ENCODE measurements at regions not wholly inside any gene's neighbourhood (a gene's known extent, or its start where the extent isn't known, plus 50 kb on each side); places are given as distances from the start of the nearest gene placed in this dataset.
A peak's percentile ranks its signal among the peaks of the same experiment; 100 is the strongest.

GRCh38 chr9:1909322-1909721 lies 105.8 kb upstream of the SMARCA2 start:
- H3K9me3 Mint-ChIP-seq = peaks cover 5% of the 10 kb centered on the region
- DNase-seq (ENCODE audit: low spot score in 2 of 2, unreplicated experiment in 2 of 2) = no peak

GRCh38 chr9:1910269-1910811 lies 104.8 kb upstream of the SMARCA2 start:
- DNase-seq (ENCODE audit: low spot score in 2 of 2, unreplicated experiment in 2 of 2) = no peak
- H3K4me1 Mint-ChIP-seq = peaks cover 3% of the 10 kb centered on the region
- peaks cover 5% of the 10 kb centered on the region for H3K9me3 Mint-ChIP-seq
- no peaks in the 10 kb centered on the region for H3K27me3 Mint-ChIP-seq (ENCODE audit: low read depth)
- TF ChIP-seq CTCF (IDR thresholded peaks at IDR 0.05; ENCODE audit: unreplicated experiment) = no peak
- H3K4me3 Mint-ChIP-seq = no peak overlapping the region
- H3K36me3 Mint-ChIP-seq = no peaks in the 10 kb centered on the region
- no peak overlapping the region for H3K27ac Mint-ChIP-seq

More at GRCh38 chr9:1909322-1909721, 105.8 kb upstream of the SMARCA2 start:
- TF ChIP-seq CTCF (IDR thresholded peaks at IDR 0.05; ENCODE audit: unreplicated experiment) = no peak
- Mint-ChIP-seq H3K4me1 (peaks cover 3% of the 10 kb centered on the region), H3K36me3 (no peaks in the 10 kb centered on the region), H3K4me3 (no peak overlapping the region), H3K27me3 (ENCODE audit: low read depth) (no peaks in the 10 kb centered on the region), H3K27ac (no peak overlapping the region)

GRCh38 chr9:1913631-1914330 lies 101.4 kb upstream of the SMARCA2 start:
- H3K9me3 Mint-ChIP-seq = peaks cover 5% of the 10 kb centered on the region
- H3K27me3 Mint-ChIP-seq (ENCODE audit: low read depth) = no peaks in the 10 kb centered on the region
- no peaks in the 10 kb centered on the region for H3K36me3 Mint-ChIP-seq
- no peak for DNase-seq (ENCODE audit: low spot score in 2 of 2, unreplicated experiment in 2 of 2)
- peaks cover 28% of the 10 kb centered on the region for H3K4me1 Mint-ChIP-seq
- TF ChIP-seq CTCF (IDR thresholded peaks at IDR 0.05; ENCODE audit: unreplicated experiment) = no peak
- no peak overlapping the region for H3K27ac Mint-ChIP-seq
- H3K4me3 Mint-ChIP-seq = no peak overlapping the region

- DNase-seq (ENCODE audit: low spot score in 2 of 2, unreplicated experiment in 2 of 2) = no peak
- TF ChIP-seq CTCF (IDR thresholded peaks at IDR 0.05; ENCODE audit: unreplicated experiment) = no peak
- H3K4me3 Mint-ChIP-seq = no peak overlapping the region
These were observed 99.1 kb upstream of the SMARCA2 start for GRCh38 chr9:1916095-1916494.

GRCh38 chr9:1916655-1917054 lies 98.5 kb upstream of the SMARCA2 start:
- H3K36me3 Mint-ChIP-seq = no peaks in the 10 kb centered on the region
- peak overlapping the region; percentile 1 for H3K27ac Mint-ChIP-seq
- peaks cover 3% of the 10 kb centered on the region for H3K9me3 Mint-ChIP-seq
- H3K4me1 Mint-ChIP-seq = peaks cover 29% of the 10 kb centered on the region
- no peaks in the 10 kb centered on the region for H3K27me3 Mint-ChIP-seq (ENCODE audit: low read depth)
- DNase-seq (ENCODE audit: low spot score in 2 of 2, unreplicated experiment in 2 of 2) = no peak
- TF ChIP-seq CTCF (IDR thresholded peaks at IDR 0.05; ENCODE audit: unreplicated experiment) = no peak
- peak overlapping the region; percentile 49 for H3K4me3 Mint-ChIP-seq

More at GRCh38 chr9:1916095-1916494, 99.1 kb upstream of the SMARCA2 start:
- Mint-ChIP-seq H3K27ac (no peak overlapping the region), H3K4me1 (peaks cover 29% of the 10 kb centered on the region), H3K27me3 (ENCODE audit: low read depth) (no peaks in the 10 kb centered on the region), H3K9me3 (peaks cover 5% of the 10 kb centered on the region), H3K36me3 (no peaks in the 10 kb centered on the region)

Measured in mesothelial cell of epicardium (in vitro differentiated cells).